ENCODE measurements at regions not wholly inside any gene's neighbourhood (a gene's known extent, or its start where the extent isn't known, plus 50 kb on each side); places are given as distances from the start of the nearest gene placed in this dataset.

DNA sequence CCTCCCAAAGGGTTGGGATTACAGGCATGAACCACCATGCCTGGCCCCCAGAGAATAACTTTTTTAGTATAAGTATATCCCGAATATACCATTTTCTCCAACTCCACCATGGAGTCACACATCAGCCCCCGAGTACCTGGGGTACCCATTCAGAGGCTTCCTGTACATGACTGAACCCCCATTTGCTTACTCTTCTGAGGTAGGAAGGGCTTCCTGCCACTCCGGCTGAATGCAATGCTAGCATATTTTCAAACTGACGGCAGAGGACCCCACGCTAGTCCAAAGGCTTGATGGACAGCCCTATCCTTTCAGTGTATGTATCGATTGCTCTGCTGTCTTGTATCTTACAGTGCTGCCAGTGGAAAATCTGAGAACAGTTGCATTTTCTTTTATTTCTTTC lies 220.6 kb upstream of the SH3BP4 start:
- H3K27ac ChIP-seq (ENCODE audit: low read depth, low read length), result no peak overlapping the region
- no peak overlapping the region for H3K4me2 ChIP-seq (ENCODE audit: low read length)
- H2BK15ac ChIP-seq (replicated peaks; ENCODE audit: low read depth), result no peak overlapping the region
- DNase-seq, result no peak
- H3K4ac ChIP-seq (ENCODE audit: low read depth, low read length), result no peak overlapping the region
- H3K4me1 ChIP-seq (ENCODE audit: control insufficient read depth, low read depth, low read length), result no peaks in the 10 kb centered on the region
- no peak overlapping the region for H2BK5ac ChIP-seq (ENCODE audit: low read length)
- no peak overlapping the region for H3K18ac ChIP-seq (ENCODE audit: low read length)
- no peaks in the 10 kb centered on the region for H3K79me2 ChIP-seq (ENCODE audit: control insufficient read depth, insufficient read depth, low read length)
- H3K9ac ChIP-seq (ENCODE audit: low read length), result no peak overlapping the region
- H3K36me3 ChIP-seq (ENCODE audit: control insufficient read depth, insufficient read depth, low read length), result no peaks in the 10 kb centered on the region
- no peak overlapping the region for H4K5ac ChIP-seq (ENCODE audit: low read length)
- H3K4me3 ChIP-seq (ENCODE audit: low read length), result no peak overlapping the region
- no peak overlapping the region for H3K23ac ChIP-seq (ENCODE audit: low read length)
- H3K27me3 ChIP-seq (ENCODE audit: insufficient read depth, low read length, poor library complexity), result no peaks in the 10 kb centered on the region
- no peaks in the 10 kb centered on the region for H3K79me1 ChIP-seq (ENCODE audit: low read length)
- no peak overlapping the region for H2BK120ac ChIP-seq (ENCODE audit: low read depth, low read length)
- WGBS (ENCODE audit: extremely low coverage, insufficient coverage, low lambda C conversion rate), result no CpG with 5 or more reads among the region's 6 CpGs
- no peak overlapping the region for H3K56ac ChIP-seq (ENCODE audit: low read length)
- H4K8ac ChIP-seq (ENCODE audit: low read depth, low read length), result no peak overlapping the region
- H2AK5ac ChIP-seq (ENCODE audit: low read length), result no peak overlapping the region

- H2BK15ac ChIP-seq (replicated peaks; ENCODE audit: low read depth), result no peak overlapping the region
- H3K27ac ChIP-seq (ENCODE audit: low read depth, low read length), result no peak overlapping the region
- H3K79me2 ChIP-seq (ENCODE audit: control insufficient read depth, insufficient read depth, low read length), result no peaks in the 10 kb centered on the region
- H3K4me2 ChIP-seq (ENCODE audit: low read length), result no peak overlapping the region
- no peaks in the 10 kb centered on the region for H3K79me1 ChIP-seq (ENCODE audit: low read length)
- no peak overlapping the region for H4K8ac ChIP-seq (ENCODE audit: low read depth, low read length)
- H3K18ac ChIP-seq (ENCODE audit: low read length), result no peak overlapping the region
- no peaks in the 10 kb centered on the region for H3K27me3 ChIP-seq (ENCODE audit: insufficient read depth, low read length, poor library complexity)
- no peaks in the 10 kb centered on the region for H3K4me1 ChIP-seq (ENCODE audit: control insufficient read depth, low read depth, low read length)
- no peak overlapping the region for H3K23ac ChIP-seq (ENCODE audit: low read length)
- H2BK120ac ChIP-seq (ENCODE audit: low read depth, low read length), result no peak overlapping the region
- H3K4ac ChIP-seq (ENCODE audit: low read depth, low read length), result no peak overlapping the region
- H2AK5ac ChIP-seq (ENCODE audit: low read length), result no peak overlapping the region
- H3K56ac ChIP-seq (ENCODE audit: low read length), result no peak overlapping the region
- H4K5ac ChIP-seq (ENCODE audit: low read length), result no peak overlapping the region
- H3K36me3 ChIP-seq (ENCODE audit: control insufficient read depth, insufficient read depth, low read length), result no peaks in the 10 kb centered on the region
- H2BK5ac ChIP-seq (ENCODE audit: low read length), result no peak overlapping the region
- H3K9ac ChIP-seq (ENCODE audit: low read length), result no peak overlapping the region
- peak; percentile 20 for DNase-seq
- WGBS (ENCODE audit: extremely low coverage, insufficient coverage, low lambda C conversion rate), result no CpG with 5 or more reads among the region's 9 CpGs
- no peak overlapping the region for H3K4me3 ChIP-seq (ENCODE audit: low read length)
These were observed 221.7 kb upstream of the SH3BP4 start for GRCh38 chr2:234730066-234730640.

GRCh38 chr2:234725528-234726264 lies 226.1 kb upstream of the SH3BP4 start:
- Histone ChIP-seq H3K36me3 (ENCODE audit: control insufficient read depth, insufficient read depth, low read length) (no peaks in the 10 kb centered on the region), H3K4me1 (ENCODE audit: control insufficient read depth, low read depth, low read length) (no peaks in the 10 kb centered on the region), H3K79me2 (ENCODE audit: control insufficient read depth, insufficient read depth, low read length) (no peaks in the 10 kb centered on the region), H2BK120ac (ENCODE audit: low read depth, low read length) (no peak overlapping the region), H3K4me3 (ENCODE audit: low read length) (no peak overlapping the region), H4K8ac (ENCODE audit: low read depth, low read length) (no peak overlapping the region), H2BK5ac (ENCODE audit: low read length) (no peak overlapping the region), H2BK15ac (replicated peaks; ENCODE audit: low read depth) (no peak overlapping the region), H3K18ac (ENCODE audit: low read length) (no peak overlapping the region), H3K9ac (ENCODE audit: low read length) (no peak overlapping the region), H3K79me1 (ENCODE audit: low read length) (no peaks in the 10 kb centered on the region), H3K56ac (ENCODE audit: low read length) (no peak overlapping the region), H3K27me3 (ENCODE audit: insufficient read depth, low read length, poor library complexity) (no peaks in the 10 kb centered on the region), H3K23ac (ENCODE audit: low read length) (no peak overlapping the region), H3K27ac (ENCODE audit: low read depth, low read length) (no peak overlapping the region), H3K4me2 (ENCODE audit: low read length) (no peak overlapping the region), H2AK5ac (ENCODE audit: low read length) (no peak overlapping the region), H4K5ac (ENCODE audit: low read length) (no peak overlapping the region), H3K4ac (ENCODE audit: low read depth, low read length) (no peak overlapping the region)
- no peak for DNase-seq
- no CpG with 5 or more reads among the region's 1 CpG for WGBS (ENCODE audit: extremely low coverage, insufficient coverage, low lambda C conversion rate)

- Histone ChIP-seq H3K36me3 (ENCODE audit: control insufficient read depth, insufficient read depth, low read length) (no peaks in the 10 kb centered on the region), H2AK5ac (ENCODE audit: low read length) (no peak overlapping the region)
These were observed 227.0 kb upstream of the SH3BP4 start for GRCh38 chr2:234724850-234725249.

GRCh38 chr2:234723400-234723799 lies 226.5 kb upstream of the ARL4C start:
- Histone ChIP-seq H2BK120ac (ENCODE audit: low read depth, low read length) (no peak overlapping the region), H3K9ac (ENCODE audit: low read length) (no peak overlapping the region), H3K79me1 (ENCODE audit: low read length) (no peaks in the 10 kb centered on the region), H3K36me3 (ENCODE audit: control insufficient read depth, insufficient read depth, low read length) (no peaks in the 10 kb centered on the region), H3K23ac (ENCODE audit: low read length) (no peak overlapping the region), H2AK5ac (ENCODE audit: low read length) (no peak overlapping the region), H3K4me1 (ENCODE audit: control insufficient read depth, low read depth, low read length) (no peaks in the 10 kb centered on the region), H3K56ac (ENCODE audit: low read length) (no peak overlapping the region), H3K4me3 (ENCODE audit: low read length) (no peak overlapping the region), H3K27ac (ENCODE audit: low read depth, low read length) (no peak overlapping the region), H3K79me2 (ENCODE audit: control insufficient read depth, insufficient read depth, low read length) (no peaks in the 10 kb centered on the region), H2BK15ac (replicated peaks; ENCODE audit: low read depth) (no peak overlapping the region), H3K4ac (ENCODE audit: low read depth, low read length) (no peak overlapping the region), H4K5ac (ENCODE audit: low read length) (no peak overlapping the region), H2BK5ac (ENCODE audit: low read length) (no peak overlapping the region), H3K4me2 (ENCODE audit: low read length) (no peak overlapping the region), H4K8ac (ENCODE audit: low read depth, low read length) (no peak overlapping the region), H3K18ac (ENCODE audit: low read length) (no peak overlapping the region), H3K27me3 (ENCODE audit: insufficient read depth, low read length, poor library complexity) (no peaks in the 10 kb centered on the region)
- WGBS (ENCODE audit: extremely low coverage, insufficient coverage, low lambda C conversion rate), result no CpG with 5 or more reads among the region's 6 CpGs
- DNase-seq, result no peak

More at GRCh38 chr2:234724850-234725249, 227.0 kb upstream of the SH3BP4 start:
- no peak overlapping the region for H3K4ac ChIP-seq (ENCODE audit: low read depth, low read length)
- H3K27me3 ChIP-seq (ENCODE audit: insufficient read depth, low read length, poor library complexity), result no peaks in the 10 kb centered on the region
- no peak overlapping the region for H3K18ac ChIP-seq (ENCODE audit: low read length)
- H4K5ac ChIP-seq (ENCODE audit: low read length), result no peak overlapping the region
- H3K79me1 ChIP-seq (ENCODE audit: low read length), result no peaks in the 10 kb centered on the region
- no peak overlapping the region for H3K4me3 ChIP-seq (ENCODE audit: low read length)
- no peak overlapping the region for H3K23ac ChIP-seq (ENCODE audit: low read length)
- H2BK15ac ChIP-seq (replicated peaks; ENCODE audit: low read depth), result no peak overlapping the region
- H3K4me1 ChIP-seq (ENCODE audit: control insufficient read depth, low read depth, low read length), result no peaks in the 10 kb centered on the region
- no peak overlapping the region for H2BK120ac ChIP-seq (ENCODE audit: low read depth, low read length)
- H3K9ac ChIP-seq (ENCODE audit: low read length), result no peak overlapping the region
- no CpG with 5 or more reads among the region's 4 CpGs for WGBS (ENCODE audit: extremely low coverage, insufficient coverage, low lambda C conversion rate)
- no peak overlapping the region for H2BK5ac ChIP-seq (ENCODE audit: low read length)
- no peak for DNase-seq
- H4K8ac ChIP-seq (ENCODE audit: low read depth, low read length), result no peak overlapping the region
- no peak overlapping the region for H3K27ac ChIP-seq (ENCODE audit: low read depth, low read length)
- no peaks in the 10 kb centered on the region for H3K79me2 ChIP-seq (ENCODE audit: control insufficient read depth, insufficient read depth, low read length)
- no peak overlapping the region for H3K4me2 ChIP-seq (ENCODE audit: low read length)
- no peak overlapping the region for H3K56ac ChIP-seq (ENCODE audit: low read length)

DNA sequence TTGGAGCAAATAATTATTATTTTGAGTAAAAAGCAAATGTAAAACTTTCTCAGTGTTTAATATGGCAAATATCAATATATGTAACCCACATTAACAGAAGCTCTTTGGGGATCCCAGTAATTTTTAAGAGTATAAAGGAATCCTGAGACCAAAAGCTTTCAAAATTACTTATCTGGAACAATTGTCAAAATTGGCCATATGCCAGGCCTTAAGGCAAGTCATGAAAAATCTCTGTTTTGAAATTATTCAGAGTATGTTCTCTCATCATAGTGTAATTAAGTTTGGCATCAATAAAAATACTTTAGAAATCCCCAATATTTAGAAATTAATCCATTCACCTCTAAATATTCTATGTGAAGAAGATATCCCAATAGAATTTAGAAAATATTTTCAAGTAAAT lies 225.3 kb upstream of the ARL4C start:
- H2BK5ac ChIP-seq (ENCODE audit: low read length), result no peak overlapping the region
- no peak overlapping the region for H3K4me3 ChIP-seq (ENCODE audit: low read length)
- no peak overlapping the region for H3K27ac ChIP-seq (ENCODE audit: low read depth, low read length)
- H3K56ac ChIP-seq (ENCODE audit: low read length), result no peak overlapping the region
- no peak for DNase-seq
- H3K4me1 ChIP-seq (ENCODE audit: control insufficient read depth, low read depth, low read length), result no peaks in the 10 kb centered on the region
- no peak overlapping the region for H4K5ac ChIP-seq (ENCODE audit: low read length)
- H3K18ac ChIP-seq (ENCODE audit: low read length), result no peak overlapping the region
- H3K4me2 ChIP-seq (ENCODE audit: low read length), result no peak overlapping the region
- no peak overlapping the region for H3K9ac ChIP-seq (ENCODE audit: low read length)
- no peak overlapping the region for H2AK5ac ChIP-seq (ENCODE audit: low read length)
- no peaks in the 10 kb centered on the region for H3K27me3 ChIP-seq (ENCODE audit: insufficient read depth, low read length, poor library complexity)
- H2BK120ac ChIP-seq (ENCODE audit: low read depth, low read length), result no peak overlapping the region
- H4K8ac ChIP-seq (ENCODE audit: low read depth, low read length), result no peak overlapping the region
- H3K79me2 ChIP-seq (ENCODE audit: control insufficient read depth, insufficient read depth, low read length), result no peaks in the 10 kb centered on the region
- no peak overlapping the region for H3K4ac ChIP-seq (ENCODE audit: low read depth, low read length)
- H2BK15ac ChIP-seq (replicated peaks; ENCODE audit: low read depth), result no peak overlapping the region
- no peaks in the 10 kb centered on the region for H3K79me1 ChIP-seq (ENCODE audit: low read length)
- no peaks in the 10 kb centered on the region for H3K36me3 ChIP-seq (ENCODE audit: control insufficient read depth, insufficient read depth, low read length)
- no peak overlapping the region for H3K23ac ChIP-seq (ENCODE audit: low read length)

Measured in mesendoderm (in vitro differentiated cells).